ENCODE measurements at regions not wholly inside any gene's neighbourhood (a gene's known extent, or its start where the extent isn't known, plus 50 kb on each side); places are given as distances from the start of the nearest gene placed in this dataset.

DNA sequence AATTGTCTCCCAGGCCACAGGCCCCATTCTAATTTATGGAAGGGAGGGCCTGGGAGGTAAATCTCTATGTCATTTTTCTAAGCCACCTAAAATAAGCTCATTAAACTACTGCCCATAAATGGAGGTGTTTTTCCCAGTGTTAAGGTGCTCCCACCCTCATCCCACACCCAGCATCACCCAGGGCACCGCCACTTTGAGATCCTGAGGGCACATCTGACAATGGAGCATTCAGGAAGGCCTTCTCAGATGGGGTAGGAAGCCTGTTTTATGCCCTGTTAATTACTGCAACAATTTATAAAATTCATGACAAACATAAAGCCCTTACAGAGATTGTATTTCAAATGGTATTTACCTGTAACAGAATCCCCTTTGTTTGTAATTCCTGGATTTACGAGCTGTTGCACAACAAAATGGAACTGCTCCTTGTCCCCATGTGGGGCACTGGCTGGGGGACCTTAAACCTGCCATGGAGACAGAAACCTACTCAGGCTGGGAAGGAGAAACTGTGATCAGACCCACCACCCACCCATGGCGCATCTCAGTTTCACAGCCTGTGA is 319.5 kb upstream of the USP24 start:
- Histone ChIP-seq H3K36me3 (ENCODE audit: insufficient read depth, low read length) (no peaks in the 10 kb centered on the region), H3K9ac (ENCODE audit: low read depth, low read length, poor library complexity, severe bottlenecking) (no peak overlapping the region), H3K4me1 (ENCODE audit: insufficient read depth, low read length, poor library complexity, severe bottlenecking) (no peaks in the 10 kb centered on the region), H2AFZ (ENCODE audit: low read length) (no peak overlapping the region), H3K9me3 (ENCODE audit: insufficient read depth, low read depth, low read length) (no peaks in the 10 kb centered on the region), H3K27me3 (ENCODE audit: insufficient read depth, low read length, poor library complexity, severe bottlenecking) (no peaks in the 10 kb centered on the region), H3K79me2 (ENCODE audit: insufficient read depth, low read length) (no peaks in the 10 kb centered on the region), H3K4me2 (ENCODE audit: low read depth, low read length, poor library complexity, severe bottlenecking) (no peak overlapping the region), H4K20me1 (ENCODE audit: insufficient read depth, low read length, poor library complexity, severe bottlenecking) (no peaks in the 10 kb centered on the region), H3K9me2 (replicated peaks; ENCODE audit: low read depth, low read length) (no peaks in the 10 kb centered on the region), H3K4me3 (ENCODE audit: low read length, poor library complexity, severe bottlenecking) (no peak overlapping the region), H3F3A (ENCODE audit: low read depth) (no peaks in the 10 kb centered on the region)
- TF ChIP-seq EZH2phosphoT487 (IDR thresholded peaks at IDR 0.05; ENCODE audit: borderline replicate concordance) (no peak), CTCF (conservative IDR thresholded peaks at IDR 0.05; ENCODE audit: low read length) (no peak)

DNA sequence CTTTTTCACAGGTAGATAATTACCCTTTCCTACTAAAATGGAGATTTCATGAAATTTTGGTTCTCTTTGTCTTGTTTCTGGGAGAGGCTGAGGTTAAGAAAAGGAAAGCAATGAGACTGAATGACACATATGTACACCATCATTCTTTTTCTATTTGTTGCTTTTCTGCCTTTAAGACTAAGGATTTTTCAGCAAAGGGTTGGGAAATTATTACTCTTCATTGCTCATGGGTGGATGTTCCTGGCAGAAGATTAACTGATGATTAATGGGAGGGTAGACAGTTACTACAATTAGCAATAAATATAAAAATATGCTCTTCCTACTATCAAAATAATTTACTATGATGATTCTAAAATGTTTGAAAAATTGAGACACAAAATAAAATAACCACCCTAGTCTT is 316.5 kb upstream of the USP24 start:
- H3K79me2 ChIP-seq (ENCODE audit: insufficient read depth, low read length) = no peaks in the 10 kb centered on the region
- no peaks in the 10 kb centered on the region for H3F3A ChIP-seq (ENCODE audit: low read depth)
- no peaks in the 10 kb centered on the region for H3K4me1 ChIP-seq (ENCODE audit: insufficient read depth, low read length, poor library complexity, severe bottlenecking)
- no peaks in the 10 kb centered on the region for H3K36me3 ChIP-seq (ENCODE audit: insufficient read depth, low read length)
- H2AFZ ChIP-seq (ENCODE audit: low read length) = no peak overlapping the region
- H4K20me1 ChIP-seq (ENCODE audit: insufficient read depth, low read length, poor library complexity, severe bottlenecking) = no peaks in the 10 kb centered on the region
- no peaks in the 10 kb centered on the region for H3K9me2 ChIP-seq (replicated peaks; ENCODE audit: low read depth, low read length)
- no peaks in the 10 kb centered on the region for H3K27me3 ChIP-seq (ENCODE audit: insufficient read depth, low read length, poor library complexity, severe bottlenecking)
- TF ChIP-seq EZH2phosphoT487 (IDR thresholded peaks at IDR 0.05; ENCODE audit: borderline replicate concordance) = no peak
- TF ChIP-seq CTCF (conservative IDR thresholded peaks at IDR 0.05; ENCODE audit: low read length) = no peak
- H3K4me3 ChIP-seq (ENCODE audit: low read length, poor library complexity, severe bottlenecking) = no peak overlapping the region
- no peak overlapping the region for H3K4me2 ChIP-seq (ENCODE audit: low read depth, low read length, poor library complexity, severe bottlenecking)
- no peak overlapping the region for H3K9ac ChIP-seq (ENCODE audit: low read depth, low read length, poor library complexity, severe bottlenecking)
- H3K9me3 ChIP-seq (ENCODE audit: insufficient read depth, low read depth, low read length) = no peaks in the 10 kb centered on the region

DNA sequence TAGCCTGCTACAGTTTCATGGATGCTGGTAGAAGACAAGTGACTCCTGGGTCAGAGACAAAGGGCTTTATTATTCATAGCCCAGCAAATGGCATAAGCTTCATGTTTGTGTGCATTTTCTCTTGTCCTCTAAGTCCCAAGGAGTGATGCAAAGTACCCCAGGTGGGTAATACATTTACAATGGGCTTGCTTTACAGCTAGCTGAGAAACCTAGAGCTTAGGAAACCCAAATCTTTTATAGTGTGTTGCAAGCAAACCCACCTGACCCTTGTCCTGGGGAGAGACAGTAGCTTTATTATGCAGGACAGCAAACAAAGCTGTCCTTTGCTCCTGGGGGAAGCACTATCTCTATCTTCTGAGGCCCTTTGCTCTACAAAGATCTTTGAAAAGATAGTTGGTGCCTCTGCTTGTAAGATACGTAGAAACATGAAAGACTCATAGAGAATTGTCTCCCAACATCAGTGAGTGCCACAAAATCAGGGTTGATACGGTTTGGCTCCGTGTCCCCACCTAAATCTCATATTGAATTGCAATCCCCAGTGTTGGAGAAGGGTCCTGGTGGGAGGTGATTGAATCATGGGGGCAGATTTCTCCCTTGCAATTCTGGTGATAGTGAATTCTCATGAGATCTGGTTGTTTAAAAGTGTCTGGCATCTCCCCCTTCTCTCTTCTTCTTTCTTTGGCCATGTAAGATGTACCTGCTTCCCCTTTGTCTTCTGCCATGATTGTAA is 315.8 kb upstream of the USP24 start:
- no peak overlapping the region for H3K9ac ChIP-seq (ENCODE audit: low read depth, low read length, poor library complexity, severe bottlenecking)
- no peaks in the 10 kb centered on the region for H3K79me2 ChIP-seq (ENCODE audit: insufficient read depth, low read length)
- no peak overlapping the region for H3K4me3 ChIP-seq (ENCODE audit: low read length, poor library complexity, severe bottlenecking)
- no peaks in the 10 kb centered on the region for H3K27me3 ChIP-seq (ENCODE audit: insufficient read depth, low read length, poor library complexity, severe bottlenecking)
- no peaks in the 10 kb centered on the region for H3K9me2 ChIP-seq (replicated peaks; ENCODE audit: low read depth, low read length)
- H3F3A ChIP-seq (ENCODE audit: low read depth) = no peaks in the 10 kb centered on the region
- TF ChIP-seq CTCF (conservative IDR thresholded peaks at IDR 0.05; ENCODE audit: low read length) = no peak
- TF ChIP-seq EZH2phosphoT487 (IDR thresholded peaks at IDR 0.05; ENCODE audit: borderline replicate concordance) = no peak
- no peak overlapping the region for H3K4me2 ChIP-seq (ENCODE audit: low read depth, low read length, poor library complexity, severe bottlenecking)
- H3K36me3 ChIP-seq (ENCODE audit: insufficient read depth, low read length) = no peaks in the 10 kb centered on the region
- H3K4me1 ChIP-seq (ENCODE audit: insufficient read depth, low read length, poor library complexity, severe bottlenecking) = no peaks in the 10 kb centered on the region
- no peaks in the 10 kb centered on the region for H3K9me3 ChIP-seq (ENCODE audit: insufficient read depth, low read depth, low read length)
- H2AFZ ChIP-seq (ENCODE audit: low read length) = no peak overlapping the region
- no peaks in the 10 kb centered on the region for H4K20me1 ChIP-seq (ENCODE audit: insufficient read depth, low read length, poor library complexity, severe bottlenecking)

Data from Loucy (cell line).